ES-I3 (cell line): ENCODE measurements at regions not wholly inside any gene's neighbourhood (a gene's known extent, or its start where the extent isn't known, plus 50 kb on each side); places are given as distances from the start of the nearest gene placed in this dataset.

Source experiments
- H3K36me3 ChIP-seq: 2 replicates; pipeline ENCODE4 v1.6.1; 2013; ENCODE audit warnings: mild to moderate bottlenecking, low read length, control low read depth, moderate library complexity; ENCODE audit not compliant: insufficient read depth
- H3K4me1 ChIP-seq: 2 replicates; pipeline ENCODE4 v1.6.1; 2013; ENCODE audit warnings: mild to moderate bottlenecking, control low read depth, low read length; ENCODE audit not compliant: insufficient read depth
- H3K9ac ChIP-seq: 2 replicates; pipeline ENCODE4 v1.6.1; 2013; ENCODE audit warnings: low read depth, mild to moderate bottlenecking, low read length, moderate library complexity
- H3K9me3 ChIP-seq: 2 replicates; pipeline ENCODE4 v1.6.1; 2013; ENCODE audit warnings: mild to moderate bottlenecking, low read length, moderate library complexity; ENCODE audit not compliant: control insufficient read depth, insufficient read depth

GRCh38 chr3:144650380-144650779 lies 678.8 kb downstream of the DIPK2A start:
- Histone ChIP-seq H3K9me3 (no peaks in the 10 kb centered on the region), H3K36me3 (no peaks in the 10 kb centered on the region), H3K4me1 (no peaks in the 10 kb centered on the region), H3K9ac (no peak overlapping the region)

- Histone ChIP-seq H3K9ac (no peak overlapping the region), H3K36me3 (no peaks in the 10 kb centered on the region), H3K9me3 (no peaks in the 10 kb centered on the region), H3K4me1 (no peaks in the 10 kb centered on the region)
Observed at GRCh38 chr3:144652573-144652972, 681.0 kb downstream of the DIPK2A start.

GRCh38 chr3:144655423-144655822 lies 683.8 kb downstream of the DIPK2A start:
- H3K36me3 ChIP-seq, result no peaks in the 10 kb centered on the region
- H3K9ac ChIP-seq, result no peak overlapping the region
- no peaks in the 10 kb centered on the region for H3K4me1 ChIP-seq
- no peaks in the 10 kb centered on the region for H3K9me3 ChIP-seq

- no peaks in the 10 kb centered on the region for H3K9me3 ChIP-seq
- no peaks in the 10 kb centered on the region for H3K36me3 ChIP-seq
- no peak overlapping the region for H3K9ac ChIP-seq
- no peaks in the 10 kb centered on the region for H3K4me1 ChIP-seq
Observed at GRCh38 chr3:144660186-144660585, 688.6 kb downstream of the DIPK2A start.

GRCh38 chr3:144662729-144663128 lies 691.1 kb downstream of the DIPK2A start:
- Histone ChIP-seq H3K9me3 (peaks cover 12% of the 10 kb centered on the region), H3K9ac (no peak overlapping the region), H3K36me3 (no peaks in the 10 kb centered on the region), H3K4me1 (no peaks in the 10 kb centered on the region)

GRCh38 chr3:144663456-144664436 lies 692.1 kb downstream of the DIPK2A start:
- H3K9me3 ChIP-seq, result peaks cover 12% of the 10 kb centered on the region
- H3K36me3 ChIP-seq, result no peaks in the 10 kb centered on the region
- H3K9ac ChIP-seq, result no peak overlapping the region
- no peaks in the 10 kb centered on the region for H3K4me1 ChIP-seq

GRCh38 chr3:144665567-144666053 lies 694.0 kb downstream of the DIPK2A start:
- Histone ChIP-seq H3K9ac (no peak overlapping the region), H3K4me1 (no peaks in the 10 kb centered on the region), H3K36me3 (no peaks in the 10 kb centered on the region), H3K9me3 (peaks cover 12% of the 10 kb centered on the region)

GRCh38 chr3:144670571-144670970 lies 698.9 kb downstream of the DIPK2A start:
- Histone ChIP-seq H3K4me1 (no peaks in the 10 kb centered on the region), H3K36me3 (no peaks in the 10 kb centered on the region), H3K9ac (no peak overlapping the region), H3K9me3 (peaks cover 9% of the 10 kb centered on the region)

GRCh38 chr3:144677103-144677502 lies 705.5 kb downstream of the DIPK2A start:
- Histone ChIP-seq H3K9ac (no peak overlapping the region), H3K9me3 (no peaks in the 10 kb centered on the region), H3K4me1 (no peaks in the 10 kb centered on the region), H3K36me3 (no peaks in the 10 kb centered on the region)

GRCh38 chr3:144683065-144683464 lies 711.4 kb downstream of the DIPK2A start:
- H3K9me3 ChIP-seq, result no peaks in the 10 kb centered on the region
- H3K36me3 ChIP-seq, result no peaks in the 10 kb centered on the region
- H3K4me1 ChIP-seq, result no peaks in the 10 kb centered on the region
- no peak overlapping the region for H3K9ac ChIP-seq

- no peaks in the 10 kb centered on the region for H3K4me1 ChIP-seq
- peaks cover 3% of the 10 kb centered on the region for H3K9me3 ChIP-seq
- H3K9ac ChIP-seq, result no peak overlapping the region
- no peaks in the 10 kb centered on the region for H3K36me3 ChIP-seq
Observed at GRCh38 chr3:144687862-144688261, 716.2 kb downstream of the DIPK2A start.

GRCh38 chr3:144692488-144692887 lies 720.9 kb downstream of the DIPK2A start:
- H3K9me3 ChIP-seq, result peaks cover 3% of the 10 kb centered on the region
- no peaks in the 10 kb centered on the region for H3K4me1 ChIP-seq
- H3K9ac ChIP-seq, result no peak overlapping the region
- no peaks in the 10 kb centered on the region for H3K36me3 ChIP-seq

GRCh38 chr3:144708437-144708836 lies 736.8 kb downstream of the DIPK2A start:
- Histone ChIP-seq H3K4me1 (no peaks in the 10 kb centered on the region), H3K9ac (no peak overlapping the region), H3K36me3 (no peaks in the 10 kb centered on the region), H3K9me3 (no peaks in the 10 kb centered on the region)

- Histone ChIP-seq H3K4me1 (no peaks in the 10 kb centered on the region), H3K36me3 (no peaks in the 10 kb centered on the region), H3K9me3 (no peaks in the 10 kb centered on the region), H3K9ac (no peak overlapping the region)
Observed at GRCh38 chr3:144737281-144737680, 765.7 kb downstream of the DIPK2A start.

GRCh38 chr3:144743225-144743668 lies 771.6 kb downstream of the DIPK2A start:
- no peaks in the 10 kb centered on the region for H3K9me3 ChIP-seq
- H3K4me1 ChIP-seq, result no peaks in the 10 kb centered on the region
- H3K36me3 ChIP-seq, result no peaks in the 10 kb centered on the region
- H3K9ac ChIP-seq, result no peak overlapping the region
